Cardiac fibroblast (primary cell): ENCODE measurements at regions not wholly inside any gene's neighbourhood (a gene's known extent, or its start where the extent isn't known, plus 50 kb on each side); places are given as distances from the start of the nearest gene placed in this dataset.

Source experiments
- DNase-seq, 2 donors: peaks; one replicate each; pipeline versions ENCODE4 v3.0.0 to v3.0.0-alpha.2; 2010; ENCODE audit warnings: low read depth in 2 of 2
- H3K4me3 ChIP-seq, 2 donors: replicated peaks in 1 of 2; 1 replicate in 1 of 2; 2 replicates in 1 of 2; pipeline ENCODE4 v1.5.1; 2011; ENCODE audit warnings: low read depth in 2 of 2, low read length in 2 of 2, mild to moderate bottlenecking in 2 of 2, moderate library complexity in 1 of 2
- CTCF ChIP-seq: IDR thresholded peaks from one replicate; pipeline ENCODE4 v1.5.1; 2011; ENCODE audit warnings: low read depth, mild to moderate bottlenecking, low read length, inconsistent platforms

GRCh38 chr5:167406513-167406912, 884.9 kb upstream of the WWC1 start:
- no peak for DNase-seq
- no peak for TF ChIP-seq CTCF
- no peak overlapping the region for H3K4me3 ChIP-seq

GRCh38 chr5:167412556-167412955, 878.9 kb upstream of the WWC1 start:
- H3K4me3 ChIP-seq: no peak overlapping the region
- no peak for TF ChIP-seq CTCF
- no peak for DNase-seq

GRCh38 chr5:167413506-167413905, 877.9 kb upstream of the WWC1 start:
- no peak for TF ChIP-seq CTCF
- H3K4me3 ChIP-seq: no peak overlapping the region
- DNase-seq: no peak

- DNase-seq: no peak
- TF ChIP-seq CTCF: no peak
- H3K4me3 ChIP-seq: no peak overlapping the region
Measured at GRCh38 chr5:167414611-167415010, 876.8 kb upstream of the WWC1 start.

GRCh38 chr5:167415779-167416746, 875.4 kb upstream of the WWC1 start:
- no peak for TF ChIP-seq CTCF
- no peak overlapping the region for H3K4me3 ChIP-seq
- no peak for DNase-seq

GRCh38 chr5:167417662-167418061, 873.8 kb upstream of the WWC1 start:
- H3K4me3 ChIP-seq: no peak overlapping the region
- no peak for DNase-seq
- TF ChIP-seq CTCF: no peak
